Lung (tissue), 11 donors: ENCODE measurements at regions not wholly inside any gene's neighbourhood (a gene's known extent, or its start where the extent isn't known, plus 50 kb on each side); places are given as distances from the start of the nearest gene placed in this dataset.

Experiments
- ATAC-seq: fragments of 200-7000 bp; cut with Tn5 transposase; one replicate; pipeline ENCODE4 v1.9.1; 2020; ENCODE audit warnings: moderate number of reproducible peaks; ENCODE audit not compliant: insufficient read depth, low FRiP score
- DNase-seq, 3 donors: peaks; one replicate each; pipeline ENCODE4 v3.0.0-alpha.2; 2013 to 2017
- H3K27ac ChIP-seq, 2 donors: one replicate each; pipeline ENCODE4 v1.5.1; 2013; ENCODE audit warnings: mild to moderate bottlenecking in 2 of 2, moderate library complexity in 2 of 2, control low read depth in 1 of 2, inconsistent platforms in 1 of 2, low read depth in 1 of 2, low read length in 1 of 2
- H3K27me3 ChIP-seq, 3 donors: one replicate each; pipeline ENCODE4 v1.5.1; 2013; ENCODE audit warnings: low read length in 2 of 3; ENCODE audit not compliant: control insufficient read depth in 3 of 3, insufficient read depth in 3 of 3
- H3K36me3 ChIP-seq, 4 donors: one replicate each; pipeline ENCODE4 v1.5.1; 2013; ENCODE audit warnings: low read length in 4 of 4, mild to moderate bottlenecking in 1 of 4, moderate library complexity in 1 of 4; ENCODE audit not compliant: control insufficient read depth in 4 of 4, insufficient read depth in 4 of 4
- H3K4me1 ChIP-seq, 5 donors: one replicate each; pipeline ENCODE4 v1.5.1; 2013; ENCODE audit warnings: low read length in 5 of 5, mild to moderate bottlenecking in 2 of 5, moderate library complexity in 1 of 5; ENCODE audit not compliant: control insufficient read depth in 5 of 5, insufficient read depth in 5 of 5
- H3K4me3 ChIP-seq: one replicate; pipeline ENCODE4 v1.5.1; 2013; ENCODE audit warnings: mild to moderate bottlenecking, control low read depth, moderate library complexity
- H3K9ac ChIP-seq, 2 donors: one replicate each; pipeline ENCODE4 v1.5.1; 2013; ENCODE audit warnings: low read length in 2 of 2, control low read depth in 1 of 2; ENCODE audit not compliant: insufficient read depth in 1 of 2
- H3K9me3 ChIP-seq, 4 donors: one replicate each; pipeline ENCODE4 v1.5.1; 2013; ENCODE audit warnings: low read length in 3 of 4, mild to moderate bottlenecking in 1 of 4, moderate library complexity in 1 of 4; ENCODE audit not compliant: control insufficient read depth in 4 of 4, insufficient read depth in 3 of 4
- WGBS, 2 donors: extraction: QIAGEN DNeasy Blood & Tissue Kit; methylation state at CpG; one replicate each; pipeline ENCODE4 v1.1.7; 2013; 5-methylcytosine and 5-hydroxymethylcytosine counted together
- TF ChIP-seq, protein P1 (sequence below): IDR thresholded peaks from 2 replicates; pipeline ENCODE4 v1.5.1; 2012; ENCODE audit warnings: mild to moderate bottlenecking; ENCODE audit errors: control extremely low read depth, extremely low read depth
- donor health status: control.
- donor health status: control.
- donor health status: Bipolar disorder and iron deficiency.
- donor health status: healthy.
- donor health status: DM: yes; HTN: yes; CAD: no.

DNA sequence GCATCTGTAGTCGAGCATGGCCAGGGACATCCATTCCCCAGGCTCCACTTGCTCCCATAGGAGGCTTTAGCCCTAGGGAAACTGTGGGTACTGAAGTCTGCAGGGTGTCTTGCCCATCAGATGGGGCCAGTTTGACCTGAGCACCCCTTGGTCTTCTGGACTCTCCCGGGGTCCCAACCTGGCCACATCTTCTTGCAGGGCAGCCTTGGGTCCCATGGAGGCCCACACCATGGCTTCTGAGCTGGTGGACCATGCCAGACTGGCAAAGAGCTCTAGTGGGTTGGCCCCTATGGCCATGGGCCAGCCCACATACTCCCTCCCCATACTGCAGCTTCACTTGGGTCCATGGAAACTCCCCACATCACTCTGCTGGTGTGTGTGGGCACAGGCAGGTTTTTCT is 154.4 kb upstream of the PRLR start:
- TF ChIP-seq, protein P1, sequence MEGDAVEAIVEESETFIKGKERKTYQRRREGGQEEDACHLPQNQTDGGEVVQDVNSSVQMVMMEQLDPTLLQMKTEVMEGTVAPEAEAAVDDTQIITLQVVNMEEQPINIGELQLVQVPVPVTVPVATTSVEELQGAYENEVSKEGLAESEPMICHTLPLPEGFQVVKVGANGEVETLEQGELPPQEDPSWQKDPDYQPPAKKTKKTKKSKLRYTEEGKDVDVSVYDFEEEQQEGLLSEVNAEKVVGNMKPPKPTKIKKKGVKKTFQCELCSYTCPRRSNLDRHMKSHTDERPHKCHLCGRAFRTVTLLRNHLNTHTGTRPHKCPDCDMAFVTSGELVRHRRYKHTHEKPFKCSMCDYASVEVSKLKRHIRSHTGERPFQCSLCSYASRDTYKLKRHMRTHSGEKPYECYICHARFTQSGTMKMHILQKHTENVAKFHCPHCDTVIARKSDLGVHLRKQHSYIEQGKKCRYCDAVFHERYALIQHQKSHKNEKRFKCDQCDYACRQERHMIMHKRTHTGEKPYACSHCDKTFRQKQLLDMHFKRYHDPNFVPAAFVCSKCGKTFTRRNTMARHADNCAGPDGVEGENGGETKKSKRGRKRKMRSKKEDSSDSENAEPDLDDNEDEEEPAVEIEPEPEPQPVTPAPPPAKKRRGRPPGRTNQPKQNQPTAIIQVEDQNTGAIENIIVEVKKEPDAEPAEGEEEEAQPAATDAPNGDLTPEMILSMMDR, result no peak
- Histone ChIP-seq H3K27ac (no peak overlapping the region), H3K9me3 (peaks cover 0 to 7% (median 0%) of the 10 kb centered on the region in 4 donors), H3K4me3 (no peak overlapping the region), H3K9ac (no peak overlapping the region), H3K4me1 (no peaks in the 10 kb centered on the region), H3K36me3 (no peaks in the 10 kb centered on the region), H3K27me3 (no peaks in the 10 kb centered on the region)
- WGBS, 2 donors, result 96 to 97% methylated on average over 2 of the region's 2 CpGs
- DNase-seq (no peak), ATAC-seq (no peak)

DNA sequence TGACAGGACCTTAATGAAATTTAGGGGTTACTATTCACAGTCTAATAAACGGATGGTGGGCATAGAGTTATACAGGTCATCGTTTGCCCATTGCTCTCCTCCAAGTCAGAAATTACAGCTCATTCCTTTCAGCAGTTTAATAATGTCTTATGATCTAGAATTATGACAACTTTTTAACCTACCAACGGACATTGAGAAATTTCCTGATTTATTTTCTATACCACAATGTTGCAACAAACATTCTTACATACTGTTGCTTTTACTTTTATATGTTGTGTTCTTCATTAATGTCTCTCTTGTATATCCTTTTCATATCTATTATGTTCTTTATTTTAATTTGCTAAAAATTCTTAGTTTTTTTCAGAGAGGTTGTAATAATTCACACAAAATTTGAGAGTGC is 152.8 kb upstream of the PRLR start:
- DNase-seq, result no peak
- Histone ChIP-seq H3K27ac (no peak overlapping the region), H3K9ac (no peak overlapping the region), H3K9me3 (peaks cover 0 to 7% (median 0%) of the 10 kb centered on the region in 4 donors), H3K36me3 (no peaks in the 10 kb centered on the region), H3K4me3 (no peak overlapping the region), H3K27me3 (no peaks in the 10 kb centered on the region), H3K4me1 (no peaks in the 10 kb centered on the region)
- 53 to 74% methylated on average over 3 of the region's 3 CpGs for WGBS, 2 donors
- TF ChIP-seq, protein P1, result no peak
- no peak for ATAC-seq

DNA sequence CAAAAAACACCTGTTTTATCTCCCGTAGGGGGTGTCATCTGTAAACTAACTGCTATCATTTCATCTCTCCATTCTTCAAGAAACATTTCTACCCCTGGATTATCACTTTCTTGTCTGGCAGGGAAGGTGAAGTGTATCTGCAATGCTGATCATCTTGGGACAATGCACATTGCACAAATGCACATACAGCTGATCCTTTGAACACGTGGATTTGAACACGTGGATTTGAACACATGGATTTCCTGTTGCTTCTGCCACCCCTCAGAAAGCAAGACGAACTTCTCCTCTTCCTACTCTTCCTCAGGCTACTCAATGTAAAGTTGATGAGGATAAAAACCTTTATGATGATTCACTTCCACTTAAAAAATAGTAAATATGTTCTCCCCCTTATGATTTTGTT is 147.4 kb upstream of the PRLR start:
- WGBS, 2 donors, result 69 to 76% methylated on average over 4 of the region's 4 CpGs
- H3K4me3 ChIP-seq, result no peak overlapping the region
- no peak overlapping the region for H3K27ac ChIP-seq
- ATAC-seq, result no peak
- no peaks in the 10 kb centered on the region for H3K36me3 ChIP-seq
- no peaks in the 10 kb centered on the region for H3K27me3 ChIP-seq
- no peaks in the 10 kb centered on the region for H3K4me1 ChIP-seq
- no peak for DNase-seq
- no peak overlapping the region for H3K9ac ChIP-seq
- TF ChIP-seq, protein P1, result no peak
- H3K9me3 ChIP-seq, result no peaks in the 10 kb centered on the region

DNA sequence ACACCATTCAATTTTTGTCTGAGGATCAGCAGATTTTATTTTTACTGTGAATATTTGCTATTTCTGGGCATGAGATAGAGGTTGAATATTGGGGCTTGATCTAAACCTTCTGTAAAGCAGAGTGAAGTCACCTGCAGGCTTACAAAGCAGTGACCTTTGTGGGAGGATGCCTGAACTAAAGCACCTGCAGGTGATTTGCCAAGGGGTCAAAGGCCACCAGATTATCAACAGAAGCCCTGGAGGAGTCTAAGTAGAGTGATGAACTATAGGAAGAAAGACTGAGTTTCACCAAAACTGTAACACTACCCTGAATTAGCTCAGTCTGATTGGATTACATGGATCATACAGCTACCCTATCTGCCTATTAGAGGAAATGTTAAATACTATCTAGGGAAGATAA is 144.3 kb upstream of the PRLR start:
- Histone ChIP-seq H3K4me1 (no peaks in the 10 kb centered on the region), H3K27me3 (no peaks in the 10 kb centered on the region), H3K4me3 (no peak overlapping the region), H3K9me3 (no peaks in the 10 kb centered on the region), H3K27ac (no peak overlapping the region), H3K9ac (no peak overlapping the region), H3K36me3 (no peaks in the 10 kb centered on the region)
- DNase-seq (no peak), ATAC-seq (no peak)
- TF ChIP-seq, protein P1, result no peak
